Thyroid gland (tissue), 4 donors: ENCODE measurements at regions not wholly inside any gene's neighbourhood (a gene's known extent, or its start where the extent isn't known, plus 50 kb on each side); places are given as distances from the start of the nearest gene placed in this dataset.

Source experiments
- DNase-seq, 2 donors: peaks; one replicate each; pipeline ENCODE4 v3.0.0-alpha.2; 2019
- H3K27ac ChIP-seq, 3 donors: fragments of 200-600 bp; sonication (generic); 1 replicate in 2 of 3; 2 replicates in 1 of 3; pipeline ENCODE4 v1.5.1; 2016 to 2019; ENCODE audit warnings: mild to moderate bottlenecking in 1 of 3, moderate library complexity in 1 of 3
- H3K27me3 ChIP-seq: fragments of 200-600 bp; sonication (generic); one replicate; pipeline ENCODE4 v1.5.1; 2019
- H3K36me3 ChIP-seq, 2 donors: fragments of 200-600 bp; sonication (generic); one replicate each; pipeline ENCODE4 v1.5.1; 2016 to 2019
- H3K4me1 ChIP-seq, 2 donors: fragments of 200-600 bp; sonication (generic); one replicate each; pipeline ENCODE4 v1.5.1; 2017 to 2019
- H3K4me3 ChIP-seq, 3 donors: fragments of 200-600 bp; sonication (generic); replicated peaks in 1 of 3; 1 replicate in 2 of 3; 2 replicates in 1 of 3; pipeline ENCODE4 v1.5.1; 2016; ENCODE audit warnings: mild to moderate bottlenecking in 1 of 3
- H3K9me3 ChIP-seq: fragments of 200-600 bp; sonication (generic); one replicate; pipeline ENCODE4 v1.5.1; 2017
- CTCF ChIP-seq, 6 experiments: fragments of 200-600 bp in 3 of 6; fragments of 450-650 bp in 3 of 6; sonication (generic) in 3 of 6; IDR thresholded peaks; one replicate each; pipeline ENCODE4 v1.5.1; 2016 to 2019; ENCODE audit warnings: antibody characterized with exemption in 6 of 6, mild to moderate bottlenecking in 2 of 6, inconsistent platforms in 1 of 6, moderate library complexity in 1 of 6
- POLR2A ChIP-seq, 2 donors: fragments of 450-650 bp; IDR thresholded peaks; one replicate each; pipeline ENCODE4 v1.6.1; 2017; ENCODE audit warnings: antibody characterized with exemption in 2 of 2, mild to moderate bottlenecking in 2 of 2, moderate library complexity in 1 of 2
- WGBS, 2 donors: methylation state at CpG; one replicate each; pipeline ENCODE4 v1.1.5; 2017; 5-methylcytosine and 5-hydroxymethylcytosine counted together
- intact Hi-C: fragments of 100-400 bp; cut with DNase I; formaldehyde crosslinking; loops from one replicate; pipeline ENCODE4 v1.15.1; 2023

GRCh38 chr22:48368975-48369525, 1458.6 kb downstream of the BRD1 start:
- H3K27ac ChIP-seq: no peak overlapping the region
- WGBS, 2 donors: 78 to 80% methylated on average over 11 of the region's 11 CpGs
- H3K36me3 ChIP-seq: no peaks in the 10 kb centered on the region
- intact Hi-C loops: no loop called here
- no peak for DNase-seq
- no peak overlapping the region for H3K4me3 ChIP-seq
- no peak for TF ChIP-seq POLR2A (IDR thresholded peaks at IDR 0.05)
- TF ChIP-seq CTCF (IDR thresholded peaks at IDR 0.05): no peak
- H3K9me3 ChIP-seq: no peaks in the 10 kb centered on the region
- H3K4me1 ChIP-seq: no peaks in the 10 kb centered on the region
- H3K27me3 ChIP-seq: no peaks in the 10 kb centered on the region

- WGBS, 2 donors: 73 to 75% methylated on average over 12 of the region's 12 CpGs
- TF ChIP-seq CTCF (IDR thresholded peaks at IDR 0.05) (no peak), POLR2A (IDR thresholded peaks at IDR 0.05) (no peak)
These were observed 1459.9 kb downstream of the BRD1 start for GRCh38 chr22:48367731-48368130.

GRCh38 chr22:48366591-48366990, 1461.1 kb downstream of the BRD1 start:
- H3K4me1 ChIP-seq: no peaks in the 10 kb centered on the region
- no peak for TF ChIP-seq POLR2A (IDR thresholded peaks at IDR 0.05)
- H3K36me3 ChIP-seq: no peaks in the 10 kb centered on the region
- H3K9me3 ChIP-seq: no peaks in the 10 kb centered on the region
- H3K27ac ChIP-seq: no peak overlapping the region
- DNase-seq: no peak
- no peak overlapping the region for H3K4me3 ChIP-seq
- 75 to 78% methylated on average over 2 to 5 of the region's 9 CpGs for WGBS, 2 donors
- no peaks in the 10 kb centered on the region for H3K27me3 ChIP-seq
- intact Hi-C loops: no loop called here

More at GRCh38 chr22:48367731-48368130, 1459.9 kb downstream of the BRD1 start:
- no peak overlapping the region for H3K4me3 ChIP-seq
- H3K4me1 ChIP-seq: no peaks in the 10 kb centered on the region
- H3K27ac ChIP-seq: no peak overlapping the region
- H3K27me3 ChIP-seq: no peaks in the 10 kb centered on the region
- H3K9me3 ChIP-seq: no peaks in the 10 kb centered on the region
- H3K36me3 ChIP-seq: no peaks in the 10 kb centered on the region
- intact Hi-C loops: no loop called here
- no peak for DNase-seq

GRCh38 chr22:48366056-48366455, 1461.6 kb downstream of the BRD1 start:
- Histone ChIP-seq H3K27ac (no peak overlapping the region), H3K36me3 (no peaks in the 10 kb centered on the region), H3K4me3 (no peak overlapping the region), H3K27me3 (no peaks in the 10 kb centered on the region), H3K9me3 (no peaks in the 10 kb centered on the region), H3K4me1 (no peaks in the 10 kb centered on the region)
- intact Hi-C loops: no loop called here
- WGBS, 2 donors: 85 to 92% methylated on average over 6 to 8 of the region's 8 CpGs
- DNase-seq: no peak
- no peak for TF ChIP-seq CTCF (IDR thresholded peaks at IDR 0.05)
- no peak for TF ChIP-seq POLR2A (IDR thresholded peaks at IDR 0.05)

- Histone ChIP-seq H3K27ac (no peak overlapping the region), H3K4me1 (no peaks in the 10 kb centered on the region), H3K4me3 (no peak overlapping the region), H3K36me3 (no peaks in the 10 kb centered on the region), H3K9me3 (no peaks in the 10 kb centered on the region), H3K27me3 (no peaks in the 10 kb centered on the region)
- intact Hi-C loops: no loop called here
- TF ChIP-seq CTCF (IDR thresholded peaks at IDR 0.05) (no peak), POLR2A (IDR thresholded peaks at IDR 0.05) (no peak)
- DNase-seq: no peak
- 75 to 89% methylated on average over 4 of the region's 4 CpGs for WGBS, 2 donors
These were observed 1462.3 kb downstream of the BRD1 start for GRCh38 chr22:48365386-48365785.
